Parathyroid adenoma (tissue), 2 donors: ENCODE measurements at regions not wholly inside any gene's neighbourhood (a gene's known extent, or its start where the extent isn't known, plus 50 kb on each side); places are given as distances from the start of the nearest gene placed in this dataset.

Experiments
- H2AFZ ChIP-seq: fragments of 300-600 bp; sonication (generic); one replicate; pipeline ENCODE4 v1.7.0; 2017; ENCODE audit warnings: antibody characterized with exemption, mild to moderate bottlenecking
- H3K27ac ChIP-seq: fragments of 300-600 bp; sonication (generic); one replicate; pipeline ENCODE4 v1.7.0; 2017
- H3K27me3 ChIP-seq: fragments of 300-600 bp; sonication (generic); one replicate; pipeline ENCODE4 v1.7.0; 2017; ENCODE audit warnings: low read length; ENCODE audit not compliant: control insufficient read depth, insufficient read depth
- H3K36me3 ChIP-seq: fragments of 300-600 bp; sonication (generic); one replicate; pipeline ENCODE4 v1.7.0; 2017; ENCODE audit warnings: low read length; ENCODE audit not compliant: control insufficient read depth, insufficient read depth
- H3K4me1 ChIP-seq: fragments of 300-600 bp; sonication (generic); one replicate; pipeline ENCODE4 v1.7.0; 2017; ENCODE audit warnings: control low read depth
- H3K4me2 ChIP-seq: fragments of 300-600 bp; sonication (generic); one replicate; pipeline ENCODE4 v1.7.0; 2017; ENCODE audit warnings: low read length
- H3K4me3 ChIP-seq: fragments of 300-600 bp; sonication (generic); one replicate; pipeline ENCODE4 v1.7.0; 2017; ENCODE audit warnings: low read depth, low read length
- H3K79me2 ChIP-seq: fragments of 300-600 bp; sonication (generic); one replicate; pipeline ENCODE4 v1.7.0; 2017; ENCODE audit warnings: control low read depth
- H3K9ac ChIP-seq: fragments of 300-600 bp; sonication (generic); one replicate; pipeline ENCODE4 v1.7.0; 2017; ENCODE audit warnings: mild to moderate bottlenecking
- H3K9me3 ChIP-seq: fragments of 300-600 bp; sonication (generic); one replicate; pipeline ENCODE4 v1.7.0; 2017; ENCODE audit warnings: low read length; ENCODE audit not compliant: control insufficient read depth
- CTCF ChIP-seq: fragments of 300-600 bp; sonication (generic); IDR thresholded peaks from one replicate; pipeline ENCODE4 v1.7.0; 2017; ENCODE audit warnings: antibody characterized with exemption, mild to moderate bottlenecking
- donor health status: primary hyperparathyroidism.

GRCh38 chr9:32015795-32016194 lies 368.6 kb upstream of the ACO1 start:
- Histone ChIP-seq H3K27ac (no peak overlapping the region), H3K79me2 (no peaks in the 10 kb centered on the region)

GRCh38 chr9:32045513-32045912 lies 338.9 kb upstream of the ACO1 start:
- no peak for TF ChIP-seq CTCF
- Histone ChIP-seq H3K4me2 (no peak overlapping the region), H3K27me3 (no peaks in the 10 kb centered on the region), H3K79me2 (no peaks in the 10 kb centered on the region), H3K4me3 (no peak overlapping the region), H3K9me3 (no peaks in the 10 kb centered on the region), H3K4me1 (no peaks in the 10 kb centered on the region), H3K36me3 (no peaks in the 10 kb centered on the region), H3K27ac (no peak overlapping the region), H2AFZ (no peak overlapping the region), H3K9ac (no peak overlapping the region)

More at GRCh38 chr9:32015795-32016194, 368.6 kb upstream of the ACO1 start:
- Histone ChIP-seq H3K4me1 (no peaks in the 10 kb centered on the region), H3K27me3 (no peaks in the 10 kb centered on the region), H3K9ac (no peak overlapping the region), H3K36me3 (no peaks in the 10 kb centered on the region), H2AFZ (no peak overlapping the region), H3K4me3 (no peak overlapping the region), H3K4me2 (no peak overlapping the region), H3K9me3 (no peaks in the 10 kb centered on the region)
- no peak for TF ChIP-seq CTCF

- no peaks in the 10 kb centered on the region for H3K4me1 ChIP-seq
- H3K9ac ChIP-seq: no peak overlapping the region
- H3K9me3 ChIP-seq: no peaks in the 10 kb centered on the region
- H3K4me2 ChIP-seq: no peak overlapping the region
- no peak overlapping the region for H2AFZ ChIP-seq
- H3K27ac ChIP-seq: no peak overlapping the region
- no peak overlapping the region for H3K4me3 ChIP-seq
- H3K27me3 ChIP-seq: no peaks in the 10 kb centered on the region
- H3K36me3 ChIP-seq: no peaks in the 10 kb centered on the region
- no peak for TF ChIP-seq CTCF
- no peaks in the 10 kb centered on the region for H3K79me2 ChIP-seq
Measured at GRCh38 chr9:32067261-32067660, 317.2 kb upstream of the ACO1 start.

- H2AFZ ChIP-seq: no peak overlapping the region
- no peak overlapping the region for H3K4me3 ChIP-seq
- no peak for TF ChIP-seq CTCF
- H3K36me3 ChIP-seq: no peaks in the 10 kb centered on the region
- H3K27me3 ChIP-seq: no peaks in the 10 kb centered on the region
- no peak overlapping the region for H3K9ac ChIP-seq
- no peak overlapping the region for H3K4me2 ChIP-seq
- H3K27ac ChIP-seq: no peak overlapping the region
- no peaks in the 10 kb centered on the region for H3K4me1 ChIP-seq
- H3K79me2 ChIP-seq: no peaks in the 10 kb centered on the region
- H3K9me3 ChIP-seq: no peaks in the 10 kb centered on the region
Measured at GRCh38 chr9:32069169-32069813, 315.2 kb upstream of the ACO1 start.

- H3K36me3 ChIP-seq: no peaks in the 10 kb centered on the region
- no peak overlapping the region for H3K9ac ChIP-seq
- no peaks in the 10 kb centered on the region for H3K27me3 ChIP-seq
- no peak overlapping the region for H3K4me3 ChIP-seq
- no peak overlapping the region for H3K4me2 ChIP-seq
- no peak overlapping the region for H3K27ac ChIP-seq
- no peak for TF ChIP-seq CTCF
- no peaks in the 10 kb centered on the region for H3K4me1 ChIP-seq
- H2AFZ ChIP-seq: no peak overlapping the region
- no peaks in the 10 kb centered on the region for H3K9me3 ChIP-seq
- no peaks in the 10 kb centered on the region for H3K79me2 ChIP-seq
Measured at GRCh38 chr9:32069969-32070368, 314.5 kb upstream of the ACO1 start.
